ENCODE measurements at regions not wholly inside any gene's neighbourhood (a gene's known extent, or its start where the extent isn't known, plus 50 kb on each side); places are given as distances from the start of the nearest gene placed in this dataset.

DNA sequence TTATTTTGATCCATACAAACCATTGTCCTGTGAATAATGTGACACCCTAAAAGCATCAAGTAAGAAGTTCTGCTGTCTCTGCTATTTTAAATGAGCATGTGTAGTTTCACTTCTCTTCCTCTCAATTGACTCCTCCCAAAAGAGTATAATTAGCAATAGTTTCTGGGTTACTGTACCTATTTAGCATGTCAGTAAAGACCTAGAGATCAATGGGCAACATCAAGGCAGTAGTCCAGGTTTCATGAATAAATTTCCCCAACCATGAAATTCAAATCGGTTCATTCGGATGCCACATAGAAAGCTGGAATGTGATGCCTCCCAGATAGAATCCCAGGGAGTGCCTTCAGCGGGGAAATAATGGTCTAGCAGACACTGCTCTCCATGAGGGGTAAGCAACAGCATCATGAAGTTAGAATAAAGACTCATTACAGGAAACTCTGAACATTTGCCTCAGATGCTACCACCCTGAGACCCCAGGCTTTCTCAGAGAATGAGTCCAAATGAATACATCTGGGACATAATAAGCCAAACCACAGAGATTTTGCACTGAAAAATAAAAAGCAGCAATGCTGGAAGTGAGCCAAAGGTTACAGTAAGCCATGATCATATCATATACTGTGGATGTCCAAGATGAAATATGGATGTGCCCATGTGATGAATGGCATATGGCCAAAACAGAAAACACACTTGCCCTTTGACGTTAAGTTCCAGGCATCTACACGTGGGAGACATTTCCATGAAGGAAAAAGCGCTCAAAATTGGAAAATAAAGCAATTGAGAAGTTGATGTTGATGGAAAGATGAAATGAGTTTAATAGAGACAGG is 1107.0 kb upstream of the SEMA6A start:
- TF ChIP-seq, protein P1, sequence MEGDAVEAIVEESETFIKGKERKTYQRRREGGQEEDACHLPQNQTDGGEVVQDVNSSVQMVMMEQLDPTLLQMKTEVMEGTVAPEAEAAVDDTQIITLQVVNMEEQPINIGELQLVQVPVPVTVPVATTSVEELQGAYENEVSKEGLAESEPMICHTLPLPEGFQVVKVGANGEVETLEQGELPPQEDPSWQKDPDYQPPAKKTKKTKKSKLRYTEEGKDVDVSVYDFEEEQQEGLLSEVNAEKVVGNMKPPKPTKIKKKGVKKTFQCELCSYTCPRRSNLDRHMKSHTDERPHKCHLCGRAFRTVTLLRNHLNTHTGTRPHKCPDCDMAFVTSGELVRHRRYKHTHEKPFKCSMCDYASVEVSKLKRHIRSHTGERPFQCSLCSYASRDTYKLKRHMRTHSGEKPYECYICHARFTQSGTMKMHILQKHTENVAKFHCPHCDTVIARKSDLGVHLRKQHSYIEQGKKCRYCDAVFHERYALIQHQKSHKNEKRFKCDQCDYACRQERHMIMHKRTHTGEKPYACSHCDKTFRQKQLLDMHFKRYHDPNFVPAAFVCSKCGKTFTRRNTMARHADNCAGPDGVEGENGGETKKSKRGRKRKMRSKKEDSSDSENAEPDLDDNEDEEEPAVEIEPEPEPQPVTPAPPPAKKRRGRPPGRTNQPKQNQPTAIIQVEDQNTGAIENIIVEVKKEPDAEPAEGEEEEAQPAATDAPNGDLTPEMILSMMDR (IDR thresholded peaks at IDR 0.05; ENCODE audit: low read depth, low read length): no peak
- no peak overlapping the region for H3K4me3 ChIP-seq (ENCODE audit: low read depth, low read length)

DNA sequence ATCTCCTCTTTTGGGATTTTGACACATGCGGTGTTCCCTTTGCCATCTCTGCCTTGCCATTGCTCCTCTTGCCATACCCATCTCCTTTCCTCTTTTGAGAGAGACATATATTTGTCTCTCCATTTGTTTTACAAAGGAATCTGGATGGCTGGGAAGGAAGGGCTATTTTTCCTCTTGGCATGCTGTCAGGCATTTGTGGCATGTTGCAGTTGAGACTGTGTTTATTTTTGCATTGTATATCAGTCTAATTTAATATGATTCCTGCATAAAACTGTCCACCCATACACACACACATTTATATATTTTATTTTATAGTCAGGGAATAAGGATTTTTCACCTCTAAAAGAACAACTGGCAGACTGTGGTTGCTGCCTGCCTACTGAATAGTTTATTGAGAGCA is 1105.8 kb upstream of the SEMA6A start:
- TF ChIP-seq, protein P1 (IDR thresholded peaks at IDR 0.05; ENCODE audit: low read depth, low read length): no peak

DNA sequence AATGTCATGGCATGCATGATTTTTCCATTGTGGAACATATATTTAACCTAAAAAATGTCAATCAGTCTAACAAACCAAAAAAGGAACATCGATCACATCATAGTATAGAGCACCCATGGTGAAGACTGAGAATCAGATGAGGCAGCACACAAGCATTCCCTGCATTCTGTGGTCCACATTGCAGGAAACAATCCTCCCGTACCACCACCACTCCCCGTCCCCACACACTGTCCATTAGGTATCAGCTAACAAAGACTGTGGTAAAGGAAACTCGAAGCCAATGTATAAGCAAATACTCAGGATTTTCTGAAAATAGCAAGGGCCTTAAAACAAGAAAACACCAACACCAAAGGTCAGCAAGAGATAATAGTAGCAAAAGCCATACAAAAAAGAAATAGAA is 1104.4 kb upstream of the SEMA6A start:
- TF ChIP-seq, protein P1 (IDR thresholded peaks at IDR 0.05; ENCODE audit: low read depth, low read length): no peak

More for the DNA sequence above, 1105.8 kb upstream of the SEMA6A start:
- no peak overlapping the region for H3K4me3 ChIP-seq (ENCODE audit: low read depth, low read length)

DNA sequence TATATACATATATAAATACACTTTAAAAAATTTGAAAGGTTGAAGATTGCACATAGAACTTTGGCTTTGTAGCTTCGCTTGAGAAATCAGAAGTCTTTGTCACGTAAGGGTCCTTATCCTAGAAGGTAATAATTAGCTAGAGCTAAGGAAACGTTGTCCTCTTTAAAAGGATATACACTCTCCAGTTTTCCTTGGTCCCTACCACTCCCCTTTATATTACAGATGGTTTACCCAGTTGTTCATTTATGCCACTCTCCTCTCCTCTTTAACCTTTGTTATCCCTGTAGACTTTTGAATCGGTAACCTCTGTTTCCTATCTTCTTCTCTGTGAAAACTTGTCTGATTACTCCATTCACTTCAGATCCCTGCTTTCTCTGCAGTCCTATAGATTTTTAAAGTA is 1101.0 kb upstream of the SEMA6A start:
- no peak overlapping the region for H3K4me3 ChIP-seq (ENCODE audit: low read depth, low read length)
- TF ChIP-seq, protein P1 (IDR thresholded peaks at IDR 0.05; ENCODE audit: low read depth, low read length): no peak

More for the DNA sequence above, 1104.4 kb upstream of the SEMA6A start:
- no peak overlapping the region for H3K4me3 ChIP-seq (ENCODE audit: low read depth, low read length)

DNA sequence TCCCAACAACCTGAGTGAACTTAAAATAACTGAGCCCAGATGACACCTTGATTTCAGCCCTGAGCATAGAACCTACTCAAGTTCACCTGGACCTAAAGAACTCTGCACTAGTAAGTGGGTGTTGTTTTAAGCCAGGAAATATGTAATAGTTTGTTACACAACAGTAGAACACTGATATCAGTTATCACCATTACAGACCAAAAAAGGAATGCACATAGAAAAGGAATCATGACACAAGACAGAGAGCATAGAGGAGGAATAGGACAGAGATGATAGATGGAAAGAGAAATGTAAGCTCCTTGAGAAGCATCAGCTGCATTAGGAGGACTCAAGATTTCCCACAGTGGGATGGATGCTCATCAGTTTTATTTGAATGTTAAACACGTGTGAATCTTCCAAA is 1096.9 kb upstream of the SEMA6A start:
- TF ChIP-seq, protein P1 (IDR thresholded peaks at IDR 0.05; ENCODE audit: low read depth, low read length): no peak
- no peak overlapping the region for H3K4me3 ChIP-seq (ENCODE audit: low read depth, low read length)

DNA sequence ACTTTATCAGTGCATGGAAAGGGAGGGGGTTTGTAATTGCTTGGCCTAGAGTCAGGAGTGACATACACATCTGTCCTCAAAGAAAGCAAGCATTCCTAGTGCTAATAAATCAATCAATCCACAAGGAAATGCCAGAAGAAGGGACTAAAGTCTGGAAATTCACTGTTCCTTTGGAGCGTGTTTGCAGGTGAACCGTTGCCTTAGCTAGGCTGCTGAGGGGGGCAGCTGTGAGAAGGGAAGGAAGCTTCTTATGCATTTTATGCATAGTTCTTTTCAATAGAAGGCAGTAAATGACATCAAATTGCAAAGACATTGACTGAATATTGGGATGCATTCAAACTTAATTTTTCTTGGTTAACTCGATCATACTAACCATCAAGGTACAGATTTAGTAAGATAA is 1092.5 kb upstream of the SEMA6A start:
- H3K4me3 ChIP-seq (ENCODE audit: low read depth, low read length): no peak overlapping the region
- TF ChIP-seq, protein P1 (IDR thresholded peaks at IDR 0.05; ENCODE audit: low read depth, low read length): no peak

DNA sequence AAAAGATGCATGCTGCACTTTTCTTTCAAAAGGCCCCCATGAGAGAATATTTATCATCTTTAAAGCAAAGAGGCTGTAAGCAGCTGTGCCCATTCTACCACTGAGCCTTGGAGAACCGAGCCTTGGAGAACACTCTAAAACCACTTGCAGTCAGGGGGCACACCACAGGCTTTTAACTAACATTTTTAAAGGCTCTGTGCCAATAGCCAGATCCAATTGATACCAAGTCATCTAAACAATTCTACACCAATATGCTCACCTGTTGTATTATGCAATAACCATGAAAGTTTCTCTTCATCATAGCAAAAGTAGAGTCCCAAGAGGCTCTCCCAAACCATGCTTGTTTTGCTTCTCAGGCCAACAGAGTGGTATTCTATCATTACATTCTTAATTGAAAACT is 1090.5 kb upstream of the SEMA6A start:
- no peak overlapping the region for H3K4me3 ChIP-seq (ENCODE audit: low read depth, low read length)
- TF ChIP-seq, protein P1 (IDR thresholded peaks at IDR 0.05; ENCODE audit: low read depth, low read length): no peak

Data from WI38 (cell line).